ENCODE measurements at regions not wholly inside any gene's neighbourhood (a gene's known extent, or its start where the extent isn't known, plus 50 kb on each side); places are given as distances from the start of the nearest gene placed in this dataset.

GRCh38 chr1:4585216-4585615 is 69.2 kb upstream of the AJAP1 start:
- TF ChIP-seq PKNOX1 (IDR thresholded peaks at IDR 0.05), result no peak
- no peak for TF ChIP-seq FOXM1 (IDR thresholded peaks at IDR 0.05; ENCODE audit: borderline replicate concordance)
- no peak for TF ChIP-seq TARDBP (IDR thresholded peaks at IDR 0.05)
- TF ChIP-seq BHLHE40 (IDR thresholded peaks at IDR 0.05; ENCODE audit: borderline replicate concordance), result no peak
- no peak for TF ChIP-seq SP1 (IDR thresholded peaks at IDR 0.05)
- no peak for TF ChIP-seq LEF1 (IDR thresholded peaks at IDR 0.05; ENCODE audit: borderline replicate concordance)
- no peak for TF ChIP-seq ZNF384 (IDR thresholded peaks at IDR 0.05)
- no peak for TF ChIP-seq FOXA1 (IDR thresholded peaks at IDR 0.05)
